Upper lobe of left lung (tissue), 6 donors: ENCODE measurements at regions not wholly inside any gene's neighbourhood (a gene's known extent, or its start where the extent isn't known, plus 50 kb on each side); places are given as distances from the start of the nearest gene placed in this dataset.

Source experiments
- ATAC-seq, 2 donors: fragments of 200-7000 bp; cut with Tn5 transposase; one replicate each; pipeline ENCODE4 v1.9.1; 2022; ENCODE audit warnings: mild to moderate bottlenecking in 2 of 2, moderate library complexity in 2 of 2; ENCODE audit not compliant: low FRiP score in 2 of 2
- DNase-seq, 2 donors: peaks; one replicate each; pipeline ENCODE4 v3.0.0-alpha.2; 2019 to 2020
- H3K27ac ChIP-seq, 4 donors: fragments of 200-600 bp; sonication (generic); one replicate each; pipeline ENCODE4 v1.5.1; 2016 to 2019
- H3K27me3 ChIP-seq, 4 donors: fragments of 200-600 bp; sonication (generic); one replicate each; pipeline ENCODE4 v1.5.1; 2017 to 2019
- H3K36me3 ChIP-seq, 4 donors: fragments of 200-600 bp; sonication (generic); one replicate each; pipeline ENCODE4 v1.5.1; 2016 to 2019
- H3K4me1 ChIP-seq, 4 donors: fragments of 200-600 bp; sonication (generic); one replicate each; pipeline ENCODE4 v1.5.1; 2018 to 2019
- H3K4me3 ChIP-seq, 4 donors: fragments of 200-600 bp; sonication (generic); one replicate each; pipeline ENCODE4 v1.5.1; 2017 to 2019; ENCODE audit warnings: mild to moderate bottlenecking in 2 of 4, moderate library complexity in 1 of 4
- H3K9me3 ChIP-seq, 4 donors: fragments of 200-600 bp; sonication (generic); one replicate each; pipeline ENCODE4 v1.5.1; 2018 to 2019
- EP300 ChIP-seq, 4 donors: sonication (generic); formaldehyde crosslinking; IDR thresholded peaks; one replicate each; pipeline ENCODE4 v1.5.1; 2017; ENCODE audit warnings: antibody characterized with exemption in 4 of 4, control low read depth in 2 of 4
- POLR2A ChIP-seq, 4 donors: fragments of 450-650 bp; IDR thresholded peaks; one replicate each; pipeline ENCODE4 v1.5.1; 2016 to 2017; ENCODE audit warnings: antibody characterized with exemption in 4 of 4, mild to moderate bottlenecking in 2 of 4
- POLR2AphosphoS5 ChIP-seq, 2 donors: sonication (generic); formaldehyde crosslinking; IDR thresholded peaks; one replicate each; pipeline ENCODE4 v1.5.1; 2017; ENCODE audit warnings: antibody characterized with exemption in 2 of 2
- WGBS, 2 donors: methylation state at CpG; one replicate each; pipeline ENCODE4 v1.1.5; 2017 to 2018; 5-methylcytosine and 5-hydroxymethylcytosine counted together
- TF ChIP-seq, protein P1 (sequence below), 6 experiments: fragments of 450-650 bp in 4 of 6; fragments of 200-600 bp in 2 of 6; sonication (generic) in 2 of 6; IDR thresholded peaks; one replicate each; pipeline ENCODE4 v1.5.1; 2016 to 2019; ENCODE audit warnings: antibody characterized with exemption in 6 of 6
- donor health status: DM: no; HTN: no; CAD: no; lungs with moderate emphysema.
- donor health status: DM: no; HTN: yes; CAD: no; lungs with severe emphysema.

- 53 to 60% methylated on average over 3 of the region's 3 CpGs for WGBS, 2 donors
- H3K9me3 ChIP-seq, result no peaks in the 10 kb centered on the region
- ATAC-seq, result no peak
Measured at GRCh38 chr4:147365396-147365795, 115.5 kb upstream of the EDNRA start.

DNA sequence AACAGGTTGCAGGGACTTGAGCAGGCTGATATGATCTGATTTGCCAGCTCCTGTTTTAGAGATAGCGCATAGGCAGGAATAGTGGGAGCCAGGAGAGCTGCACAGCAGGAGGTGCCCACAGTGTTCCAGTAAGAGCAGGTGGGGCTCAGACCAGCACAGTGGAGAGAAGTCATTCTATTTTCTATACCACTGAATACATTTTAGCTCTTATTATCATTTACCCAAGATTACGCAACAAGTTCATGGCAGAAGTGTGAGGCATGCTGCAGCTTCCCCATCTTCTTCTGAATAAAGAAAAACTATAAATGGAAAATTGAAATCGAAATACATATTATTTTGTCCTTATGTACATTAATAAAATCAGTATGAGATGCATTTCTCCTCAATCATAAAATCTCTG lies 114.7 kb upstream of the EDNRA start:
- 93 to 95% methylated on average over 3 of the region's 3 CpGs for WGBS, 2 donors
- Histone ChIP-seq H3K27ac (no peak overlapping the region), H3K4me3 (no peak overlapping the region), H3K9me3 (no peaks in the 10 kb centered on the region), H3K36me3 (no peaks in the 10 kb centered on the region), H3K4me1 (peaks cover 5 to 28% (median 11%) of the 10 kb centered on the region in 4 donors), H3K27me3 (no peaks in the 10 kb centered on the region)
- TF ChIP-seq, protein P1, sequence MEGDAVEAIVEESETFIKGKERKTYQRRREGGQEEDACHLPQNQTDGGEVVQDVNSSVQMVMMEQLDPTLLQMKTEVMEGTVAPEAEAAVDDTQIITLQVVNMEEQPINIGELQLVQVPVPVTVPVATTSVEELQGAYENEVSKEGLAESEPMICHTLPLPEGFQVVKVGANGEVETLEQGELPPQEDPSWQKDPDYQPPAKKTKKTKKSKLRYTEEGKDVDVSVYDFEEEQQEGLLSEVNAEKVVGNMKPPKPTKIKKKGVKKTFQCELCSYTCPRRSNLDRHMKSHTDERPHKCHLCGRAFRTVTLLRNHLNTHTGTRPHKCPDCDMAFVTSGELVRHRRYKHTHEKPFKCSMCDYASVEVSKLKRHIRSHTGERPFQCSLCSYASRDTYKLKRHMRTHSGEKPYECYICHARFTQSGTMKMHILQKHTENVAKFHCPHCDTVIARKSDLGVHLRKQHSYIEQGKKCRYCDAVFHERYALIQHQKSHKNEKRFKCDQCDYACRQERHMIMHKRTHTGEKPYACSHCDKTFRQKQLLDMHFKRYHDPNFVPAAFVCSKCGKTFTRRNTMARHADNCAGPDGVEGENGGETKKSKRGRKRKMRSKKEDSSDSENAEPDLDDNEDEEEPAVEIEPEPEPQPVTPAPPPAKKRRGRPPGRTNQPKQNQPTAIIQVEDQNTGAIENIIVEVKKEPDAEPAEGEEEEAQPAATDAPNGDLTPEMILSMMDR (IDR thresholded peaks at IDR 0.05), result no peak
- TF ChIP-seq POLR2AphosphoS5 (IDR thresholded peaks at IDR 0.05) (no peak), EP300 (IDR thresholded peaks at IDR 0.05) (no peak), POLR2A (IDR thresholded peaks at IDR 0.05) (no peak)
- DNase-seq (no peak), ATAC-seq (no peak)

More at GRCh38 chr4:147365396-147365795, 115.5 kb upstream of the EDNRA start:
- no peak overlapping the region for H3K4me3 ChIP-seq
- no peaks in the 10 kb centered on the region for H3K36me3 ChIP-seq
- H3K4me1 ChIP-seq, result peaks cover 5 to 27% (median 12%) of the 10 kb centered on the region in 4 donors
- H3K27ac ChIP-seq, result no peak overlapping the region
- TF ChIP-seq POLR2A (IDR thresholded peaks at IDR 0.05) (no peak), EP300 (IDR thresholded peaks at IDR 0.05) (no peak), POLR2AphosphoS5 (IDR thresholded peaks at IDR 0.05) (no peak)
- TF ChIP-seq, protein P1 (IDR thresholded peaks at IDR 0.05), result no peak
- no peak for DNase-seq
- no peaks in the 10 kb centered on the region for H3K27me3 ChIP-seq

DNA sequence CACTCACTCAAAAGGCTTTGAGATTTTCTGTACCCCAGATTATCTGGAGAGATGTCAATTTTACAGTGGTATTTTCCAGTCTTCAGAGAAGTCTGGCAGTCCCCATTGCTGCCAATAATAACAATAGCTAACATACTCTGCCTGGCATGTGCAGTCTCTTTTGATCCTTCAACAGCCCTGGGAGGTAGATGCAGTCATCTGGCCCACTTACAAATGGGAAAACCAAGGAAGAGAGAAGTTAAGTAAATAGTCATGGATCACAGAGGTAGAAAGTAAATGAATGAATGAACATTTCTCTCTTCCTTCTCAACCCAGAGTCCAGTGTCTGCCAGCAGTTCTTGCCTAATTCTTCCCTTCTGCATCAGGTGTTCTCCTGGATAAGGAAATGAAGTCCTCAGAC lies 113.0 kb upstream of the EDNRA start:
- H3K9me3 ChIP-seq, result no peaks in the 10 kb centered on the region
- peaks cover 0 to 13% (median 3%) of the 10 kb centered on the region in 4 donors for H3K4me1 ChIP-seq
- DNase-seq (peak in 1 of 2 donors; percentile 35), ATAC-seq (no peak)
- no peaks in the 10 kb centered on the region for H3K36me3 ChIP-seq
- H3K4me3 ChIP-seq, result no peak overlapping the region
- no peak overlapping the region for H3K27ac ChIP-seq
- TF ChIP-seq POLR2AphosphoS5 (IDR thresholded peaks at IDR 0.05) (no peak), POLR2A (IDR thresholded peaks at IDR 0.05) (no peak), EP300 (IDR thresholded peaks at IDR 0.05) (no peak)
- TF ChIP-seq, protein P1 (IDR thresholded peaks at IDR 0.05), result no peak
- no peaks in the 10 kb centered on the region for H3K27me3 ChIP-seq

DNA sequence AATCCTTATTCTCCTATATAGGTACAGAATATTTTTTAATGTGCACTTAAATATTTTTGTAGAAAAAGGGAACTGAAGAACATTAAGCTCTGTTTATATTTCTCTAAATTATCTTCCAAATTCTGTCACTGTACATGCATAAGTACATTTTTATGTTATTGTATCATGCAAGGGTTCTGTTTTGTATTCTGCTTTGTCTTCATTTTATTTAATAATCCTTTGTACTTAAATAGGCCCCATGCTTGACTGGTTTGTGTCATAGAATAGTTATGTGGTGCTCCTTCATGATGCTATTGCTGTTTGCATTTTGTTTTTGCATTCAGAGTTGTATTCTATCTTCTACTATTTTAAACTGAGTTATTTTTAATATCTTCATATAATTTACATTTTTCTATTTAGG lies 111.9 kb upstream of the EDNRA start:
- Histone ChIP-seq H3K4me1 (peaks cover 0 to 11% (median 0%) of the 10 kb centered on the region in 4 donors), H3K9me3 (no peaks in the 10 kb centered on the region), H3K4me3 (no peak overlapping the region), H3K27ac (no peak overlapping the region), H3K27me3 (no peaks in the 10 kb centered on the region), H3K36me3 (no peaks in the 10 kb centered on the region)
- TF ChIP-seq EP300 (IDR thresholded peaks at IDR 0.05) (no peak), POLR2A (IDR thresholded peaks at IDR 0.05) (no peak), POLR2AphosphoS5 (IDR thresholded peaks at IDR 0.05) (no peak)
- TF ChIP-seq, protein P1 (IDR thresholded peaks at IDR 0.05), result no peak
- DNase-seq (no peak), ATAC-seq (no peak)

DNA sequence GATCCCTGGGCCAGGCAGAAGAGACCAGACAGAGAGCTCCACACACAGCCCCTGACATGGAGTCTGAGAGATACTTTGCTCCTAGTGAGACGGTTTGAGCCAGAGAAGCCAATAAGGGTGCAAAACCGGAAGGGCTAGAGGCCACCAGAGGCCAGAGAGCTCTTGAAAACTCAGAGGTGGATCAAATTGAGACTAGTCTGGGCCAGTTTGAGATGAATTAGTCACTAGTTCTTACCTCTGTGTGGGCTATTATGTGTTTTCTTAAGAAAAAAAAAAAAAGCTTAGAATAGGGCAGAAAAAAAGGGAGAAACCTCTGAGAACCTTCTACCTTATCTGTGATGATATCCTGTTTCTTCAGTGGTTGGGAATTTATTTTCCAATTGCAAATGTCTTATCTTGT lies 110.4 kb upstream of the EDNRA start:
- TF ChIP-seq EP300 (IDR thresholded peaks at IDR 0.05) (no peak), POLR2A (IDR thresholded peaks at IDR 0.05) (no peak), POLR2AphosphoS5 (IDR thresholded peaks at IDR 0.05) (no peak)
- TF ChIP-seq, protein P1 (IDR thresholded peaks at IDR 0.05), result no peak
- Histone ChIP-seq H3K4me1 (peaks cover 0 to 9% (median 0%) of the 10 kb centered on the region in 4 donors), H3K36me3 (no peaks in the 10 kb centered on the region), H3K4me3 (no peak overlapping the region), H3K27me3 (no peaks in the 10 kb centered on the region), H3K9me3 (no peaks in the 10 kb centered on the region), H3K27ac (peak overlapping the region in 2 of 4 donors; percentile 3 to 22)
- WGBS, 2 donors, result 57 to 69% methylated on average over 2 of the region's 2 CpGs
- no peak for ATAC-seq
- DNase-seq, result no peak
